HEK293 (cell line): ENCODE measurements at regions not wholly inside any gene's neighbourhood (a gene's known extent, or its start where the extent isn't known, plus 50 kb on each side); places are given as distances from the start of the nearest gene placed in this dataset.

ENCODE experiments used
- CTCF ChIA-PET: fragments of 350-600 bp; formaldehyde crosslinking; extraction: SDS; loops from one replicate; lab custom pipeline; 2021; ENCODE audit warnings: antibody characterized with exemption; lab: Yijun Ruan, JAX
- POLR2A ChIA-PET: fragments of 300-600 bp; formaldehyde crosslinking; extraction: SDS; loops from one replicate; lab custom pipeline; 2020; ENCODE audit warnings: antibody characterized with exemption, inconsistent platforms; lab: Yijun Ruan, JAX
- H3K27ac ChIP-seq: fragments of 200-500 bp; sonication (Bioruptor generic); 2 replicates; pipeline ENCODE4 v1.5.1; 2014; ENCODE audit warnings: low read depth, low read length, control low read depth, inconsistent platforms; ENCODE audit errors: extremely low read depth
- H3K36me3 ChIP-seq, 2 experiments: fragments of 200-500 bp in 1 of 2; sonication (Bioruptor generic) in 1 of 2; 1 replicate in 1 of 2; 2 replicates in 1 of 2; pipeline ENCODE4 v1.5.1; 2014 to 2017; ENCODE audit warnings: inconsistent platforms in 2 of 2, low read length in 2 of 2; ENCODE audit not compliant: control insufficient read depth in 2 of 2, insufficient read depth in 1 of 2
- H3K4me1 ChIP-seq: fragments of 200-500 bp; sonication (Bioruptor generic); 2 replicates; pipeline ENCODE4 v1.5.1; 2014; ENCODE audit warnings: mild to moderate bottlenecking, low read length, inconsistent platforms; ENCODE audit not compliant: control insufficient read depth, insufficient read depth
- H3K4me3 ChIP-seq: 2 replicates; pipeline ENCODE4 v1.5.1; 2011; ENCODE audit warnings: low read depth, mild to moderate bottlenecking, control low read depth, low read length, moderate library complexity
- H3K9me3 ChIP-seq: fragments of 200-500 bp; sonication (Bioruptor generic); 2 replicates; pipeline ENCODE4 v1.5.1; 2014; ENCODE audit warnings: low read depth, low read length, inconsistent platforms; ENCODE audit not compliant: control insufficient read depth, insufficient read depth
- GLIS1 ChIP-seq: fragments of 450-650 bp; formaldehyde crosslinking; IDR thresholded peaks from 2 replicates; pipeline ENCODE4 v1.5.1; 2016; ENCODE audit warnings: missing biosample characterization, missing genetic modification characterization
- INSM2 ChIP-seq: fragments of 450-650 bp; formaldehyde crosslinking; IDR thresholded peaks from 2 replicates; pipeline ENCODE4 v1.5.1; 2016; ENCODE audit warnings: missing biosample characterization, missing genetic modification characterization
- TRIM28 ChIP-seq: IDR thresholded peaks from 2 replicates; pipeline ENCODE4 v1.6.1; 2011; ENCODE audit warnings: low read length, control low read depth, borderline replicate concordance
- ZFP37 ChIP-seq: fragments of 450-650 bp; formaldehyde crosslinking; IDR thresholded peaks from 2 replicates; pipeline ENCODE4 v1.5.1; 2016; ENCODE audit warnings: missing biosample characterization, missing genetic modification characterization
- ZIC2 ChIP-seq: fragments of 450-650 bp; formaldehyde crosslinking; IDR thresholded peaks from 2 replicates; pipeline ENCODE4 v1.5.1; 2016; ENCODE audit warnings: missing biosample characterization, missing genetic modification characterization
- ZNF112 ChIP-seq: fragments of 450-650 bp; formaldehyde crosslinking; IDR thresholded peaks from 2 replicates; pipeline ENCODE4 v1.5.0; 2017; ENCODE audit warnings: missing biosample characterization, missing genetic modification characterization
- ZNF157 ChIP-seq: fragments of 450-650 bp; formaldehyde crosslinking; IDR thresholded peaks from 2 replicates; pipeline ENCODE4 v1.5.1; 2016; ENCODE audit warnings: missing biosample characterization, missing genetic modification characterization
- ZNF202 ChIP-seq: fragments of 450-650 bp; formaldehyde crosslinking; IDR thresholded peaks from 2 replicates; pipeline ENCODE4 v1.5.1; 2016; ENCODE audit warnings: missing biosample characterization, missing genetic modification characterization, borderline replicate concordance
- ZNF302 ChIP-seq: fragments of 450-650 bp; formaldehyde crosslinking; IDR thresholded peaks from 2 replicates; pipeline ENCODE4 v1.5.1; 2016; ENCODE audit warnings: missing biosample characterization, missing genetic modification characterization, low read depth
- ZNF416 ChIP-seq: fragments of 450-650 bp; formaldehyde crosslinking; IDR thresholded peaks from 2 replicates; pipeline ENCODE4 v1.5.1; 2016; ENCODE audit warnings: missing biosample characterization, missing genetic modification characterization
- ZNF670 ChIP-seq: fragments of 450-650 bp; formaldehyde crosslinking; IDR thresholded peaks from 2 replicates; pipeline ENCODE4 v1.5.1; 2016; ENCODE audit warnings: missing biosample characterization, missing genetic modification characterization, low read depth
- TF ChIP-seq, protein P1 (sequence below): fragments of 450-650 bp; formaldehyde crosslinking; IDR thresholded peaks from 2 replicates; pipeline ENCODE4 v1.5.1; 2016; ENCODE audit warnings: missing biosample characterization, missing genetic modification characterization
- TF ChIP-seq, protein P2 (sequence below): sonication (generic); formaldehyde crosslinking; IDR thresholded peaks from 2 replicates; pipeline ENCODE4 v1.8.1; 2022; ENCODE audit warnings: mild to moderate bottlenecking, moderate library complexity, missing genetic modification reagents
- TF ChIP-seq, protein P3 (sequence below): fragments of 450-650 bp; formaldehyde crosslinking; IDR thresholded peaks from 2 replicates; pipeline ENCODE4 v1.5.1; 2016; ENCODE audit warnings: missing biosample characterization, missing genetic modification characterization

DNA sequence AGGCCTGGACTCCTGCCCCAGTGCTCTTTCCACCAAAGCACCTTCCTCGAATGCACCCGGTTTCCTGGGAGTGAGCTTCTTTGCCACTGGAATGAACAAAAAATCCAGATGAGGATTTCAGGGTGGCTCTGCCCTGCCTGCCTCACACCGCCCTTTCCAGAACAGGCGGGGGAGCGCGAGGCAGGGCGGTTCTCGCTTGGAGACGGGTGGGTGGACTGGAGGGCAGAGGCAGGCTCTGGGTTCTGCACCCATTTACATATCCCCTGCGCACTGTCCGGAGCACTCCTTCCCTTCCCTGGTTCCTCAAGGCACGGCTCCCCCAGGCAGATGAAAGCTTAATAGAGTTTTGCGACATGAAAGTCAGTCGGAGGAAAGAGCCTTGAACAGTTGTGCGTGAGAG, 69.7 kb upstream of the DLK1 start:
- H3K4me3 ChIP-seq, result no peak overlapping the region
- no peaks in the 10 kb centered on the region for H3K9me3 ChIP-seq
- no peaks in the 10 kb centered on the region for H3K36me3 ChIP-seq
- TF ChIP-seq, protein P1, sequence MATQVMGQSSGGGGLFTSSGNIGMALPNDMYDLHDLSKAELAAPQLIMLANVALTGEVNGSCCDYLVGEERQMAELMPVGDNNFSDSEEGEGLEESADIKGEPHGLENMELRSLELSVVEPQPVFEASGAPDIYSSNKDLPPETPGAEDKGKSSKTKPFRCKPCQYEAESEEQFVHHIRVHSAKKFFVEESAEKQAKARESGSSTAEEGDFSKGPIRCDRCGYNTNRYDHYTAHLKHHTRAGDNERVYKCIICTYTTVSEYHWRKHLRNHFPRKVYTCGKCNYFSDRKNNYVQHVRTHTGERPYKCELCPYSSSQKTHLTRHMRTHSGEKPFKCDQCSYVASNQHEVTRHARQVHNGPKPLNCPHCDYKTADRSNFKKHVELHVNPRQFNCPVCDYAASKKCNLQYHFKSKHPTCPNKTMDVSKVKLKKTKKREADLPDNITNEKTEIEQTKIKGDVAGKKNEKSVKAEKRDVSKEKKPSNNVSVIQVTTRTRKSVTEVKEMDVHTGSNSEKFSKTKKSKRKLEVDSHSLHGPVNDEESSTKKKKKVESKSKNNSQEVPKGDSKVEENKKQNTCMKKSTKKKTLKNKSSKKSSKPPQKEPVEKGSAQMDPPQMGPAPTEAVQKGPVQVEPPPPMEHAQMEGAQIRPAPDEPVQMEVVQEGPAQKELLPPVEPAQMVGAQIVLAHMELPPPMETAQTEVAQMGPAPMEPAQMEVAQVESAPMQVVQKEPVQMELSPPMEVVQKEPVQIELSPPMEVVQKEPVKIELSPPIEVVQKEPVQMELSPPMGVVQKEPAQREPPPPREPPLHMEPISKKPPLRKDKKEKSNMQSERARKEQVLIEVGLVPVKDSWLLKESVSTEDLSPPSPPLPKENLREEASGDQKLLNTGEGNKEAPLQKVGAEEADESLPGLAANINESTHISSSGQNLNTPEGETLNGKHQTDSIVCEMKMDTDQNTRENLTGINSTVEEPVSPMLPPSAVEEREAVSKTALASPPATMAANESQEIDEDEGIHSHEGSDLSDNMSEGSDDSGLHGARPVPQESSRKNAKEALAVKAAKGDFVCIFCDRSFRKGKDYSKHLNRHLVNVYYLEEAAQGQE (tag by site-specific recombination), result no peak
- POLR2A ChIA-PET, result no interaction called here
- no peaks in the 10 kb centered on the region for H3K4me1 ChIP-seq
- H3K27ac ChIP-seq, result no peak overlapping the region
- CTCF ChIA-PET, result interaction anchor here (0.5 to 2.9 kb wide), 3 partner anchors 11 to 273 kb away, joined by 3 to 13 read pairs (median 4); no protein-coding TSS in a partner anchor

GRCh38 chr14:100657780-100658179, 68.9 kb upstream of the DLK1 start:
- Histone ChIP-seq H3K27ac (no peak overlapping the region), H3K36me3 (no peaks in the 10 kb centered on the region), H3K9me3 (no peaks in the 10 kb centered on the region), H3K4me3 (no peak overlapping the region), H3K4me1 (no peaks in the 10 kb centered on the region)
- ChIA-PET POLR2A (no interaction called here), CTCF (interaction anchor here (0.7 to 2.9 kb wide), 3 partner anchors 12 to 274 kb away, joined by 3 to 13 read pairs (median 3); no protein-coding TSS in a partner anchor)
- no peak for TF ChIP-seq ZNF112 (tag by site-specific recombination)
- TF ChIP-seq, protein P2, sequence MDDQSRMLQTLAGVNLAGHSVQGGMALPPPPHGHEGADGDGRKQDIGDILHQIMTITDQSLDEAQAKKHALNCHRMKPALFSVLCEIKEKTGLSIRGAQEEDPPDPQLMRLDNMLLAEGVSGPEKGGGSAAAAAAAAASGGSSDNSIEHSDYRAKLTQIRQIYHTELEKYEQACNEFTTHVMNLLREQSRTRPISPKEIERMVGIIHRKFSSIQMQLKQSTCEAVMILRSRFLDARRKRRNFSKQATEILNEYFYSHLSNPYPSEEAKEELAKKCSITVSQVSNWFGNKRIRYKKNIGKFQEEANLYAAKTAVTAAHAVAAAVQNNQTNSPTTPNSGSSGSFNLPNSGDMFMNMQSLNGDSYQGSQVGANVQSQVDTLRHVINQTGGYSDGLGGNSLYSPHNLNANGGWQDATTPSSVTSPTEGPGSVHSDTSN, result no peak
- TF ChIP-seq ZNF157 (tag by site-specific recombination), result no peak
- no peak for TF ChIP-seq ZFP37
- no peak for TF ChIP-seq TRIM28
- TF ChIP-seq, protein P3, sequence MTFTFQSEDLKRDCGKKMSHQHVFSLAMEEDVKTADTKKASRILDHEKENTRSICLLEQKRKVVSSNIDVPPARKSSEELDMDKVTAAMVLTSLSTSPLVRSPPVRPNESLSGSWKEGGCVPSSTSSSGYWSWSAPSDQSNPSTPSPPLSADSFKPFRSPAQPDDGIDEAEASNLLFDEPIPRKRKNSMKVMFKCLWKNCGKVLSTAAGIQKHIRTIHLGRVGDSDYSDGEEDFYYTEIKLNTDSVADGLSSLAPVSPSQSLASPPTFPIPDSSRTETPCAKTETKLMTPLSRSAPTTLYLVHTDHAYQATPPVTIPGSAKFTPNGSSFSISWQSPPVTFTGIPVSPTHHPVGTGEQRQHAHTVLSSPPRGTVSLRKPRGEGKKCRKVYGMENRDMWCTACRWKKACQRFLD (tag by site-specific recombination), result no peak
- no peak for TF ChIP-seq ZNF670 (tag by site-specific recombination)
- TF ChIP-seq ZNF302 (tag by site-specific recombination), result no peak
- TF ChIP-seq ZNF202 (tag by site-specific recombination), result no peak
- TF ChIP-seq ZNF416 (tag by site-specific recombination), result no peak
- no peak for TF ChIP-seq INSM2 (tag by site-specific recombination)

GRCh38 chr14:100658181-100658886, 68.4 kb upstream of the DLK1 start:
- H3K9me3 ChIP-seq, result no peaks in the 10 kb centered on the region
- TF ChIP-seq ZNF670 (tag by site-specific recombination), result no peak
- TF ChIP-seq GLIS1 (tag by site-specific recombination), result peak; percentile 53; the same call in 1 of the 2 replicates
- peak; percentile 44 for TF ChIP-seq ZIC2 (tag by site-specific recombination)
- no peak overlapping the region for H3K27ac ChIP-seq
- CTCF ChIA-PET, result interaction anchor here (0.6 to 0.7 kb wide), 2 partner anchors 165 to 263 kb away, joined by 3 to 4 read pairs; no protein-coding TSS in a partner anchor
- POLR2A ChIA-PET, result no interaction called here
- H3K36me3 ChIP-seq, result no peaks in the 10 kb centered on the region
- H3K4me1 ChIP-seq, result no peaks in the 10 kb centered on the region
- H3K4me3 ChIP-seq, result no peak overlapping the region
